ENCODE measurements at regions not wholly inside any gene's neighbourhood (a gene's known extent, or its start where the extent isn't known, plus 50 kb on each side); places are given as distances from the start of the nearest gene placed in this dataset.

- H3K27me3 ChIP-seq (ENCODE audit: insufficient read depth, low read length) = no peaks in the 10 kb centered on the region
- no peak overlapping the region for H3K4me3 ChIP-seq (replicated peaks in 1 of 2; ENCODE audit: low read depth in 1 of 2, low read length in 2 of 2)
- DNase-seq (ENCODE audit: low read depth, low spot score) (no peak), ATAC-seq (no peak)
- no peak overlapping the region for H3K27ac ChIP-seq (ENCODE audit: low read depth, low read length)
- no peaks in the 10 kb centered on the region for H3K36me3 ChIP-seq (ENCODE audit: control insufficient read depth in 1 of 2, insufficient read depth in 2 of 2, low read length in 2 of 2)
- TF ChIP-seq ATF3 (IDR thresholded peaks at IDR 0.05) (no peak), EZH2phosphoT487 (IDR thresholded peaks at IDR 0.05; ENCODE audit: borderline replicate concordance) (no peak), CBX3 (IDR thresholded peaks at IDR 0.05; ENCODE audit: low read depth) (no peak), MAX (IDR thresholded peaks at IDR 0.05) (no peak), SP1 (IDR thresholded peaks at IDR 0.05; ENCODE audit: low read depth) (no peak), SRF (IDR thresholded peaks at IDR 0.05; ENCODE audit: low read depth) (no peak), CEBPB (IDR thresholded peaks at IDR 0.05; ENCODE audit: low read depth) (no peak), ZBTB33 (IDR thresholded peaks at IDR 0.05; ENCODE audit: extremely low read depth, insufficient replicate concordance, low read length) (no peak), JUND (IDR thresholded peaks at IDR 0.05) (no peak), RAD21 (IDR thresholded peaks at IDR 0.05; ENCODE audit: low read depth) (no peak), FOSL1 (IDR thresholded peaks at IDR 0.05; ENCODE audit: low read depth) (no peak), ZNF274 (IDR thresholded peaks at IDR 0.05; ENCODE audit: low read depth, low read length) (no peak), SIN3A (IDR thresholded peaks at IDR 0.05; ENCODE audit: low read depth) (no peak), EGR1 (IDR thresholded peaks at IDR 0.05; ENCODE audit: low read depth) (no peak), TCF7L2 (IDR thresholded peaks at IDR 0.05; ENCODE audit: borderline replicate concordance, extremely low read depth, insufficient read depth, insufficient read length) (no peak), CTCF (IDR thresholded peaks at IDR 0.05 in 2 of 3, conservative IDR thresholded peaks at IDR 0.05 in 1 of 3; ENCODE audit: borderline replicate concordance in 1 of 3, insufficient read depth in 1 of 3, low read depth in 2 of 3, low read length in 2 of 3) (no peak), YY1 (IDR thresholded peaks at IDR 0.05; ENCODE audit: extremely low read depth, insufficient replicate concordance, low read depth, low read length) (no peak), ZFX (IDR thresholded peaks at IDR 0.05) (no peak), POLR2AphosphoS5 (IDR thresholded peaks at IDR 0.05; ENCODE audit: low read depth, low read length) (no peak)
- no peaks in the 10 kb centered on the region for H3K4me1 ChIP-seq (ENCODE audit: control insufficient read depth in 1 of 2, insufficient read depth in 2 of 2, low read length in 2 of 2)
- ChIA-PET RAD21 (ENCODE audit: low non-redundant PET in 1 of 2, low total read pairs in 2 of 2, uncharacterized antibody in 2 of 2, unreplicated experiment in 2 of 2) (no interaction called here), CTCF (no interaction called here), POLR2A (no interaction called here)
- no peaks in the 10 kb centered on the region for H4K20me1 ChIP-seq (ENCODE audit: insufficient read depth)
- BruUV-seq (replicated peaks) = no TSS peak
- H3K4me2 ChIP-seq (ENCODE audit: low read length) = no peak overlapping the region
- intact Hi-C loops (cut with micrococcal nuclease) = no loop called here
- H3K9me2 ChIP-seq (ENCODE audit: insufficient read depth) = no peaks in the 10 kb centered on the region
- H3K9ac ChIP-seq (ENCODE audit: low read length) = no peak overlapping the region
- no peaks in the 10 kb centered on the region for H3K79me2 ChIP-seq (ENCODE audit: insufficient read depth, low read length)
- no peak overlapping the region for H2AFZ ChIP-seq (ENCODE audit: low read depth, low read length, poor library complexity, severe bottlenecking)
- H3K9me3 ChIP-seq (ENCODE audit: control insufficient read depth in 1 of 2, insufficient read depth in 1 of 2, low read depth in 1 of 2, low read length in 2 of 2) = no peaks in the 10 kb centered on the region
These were observed 516.5 kb downstream of the KIF4B start for GRCh38 chr5:155530046-155530445.
